ENCODE measurements at regions not wholly inside any gene's neighbourhood (a gene's known extent, or its start where the extent isn't known, plus 50 kb on each side); places are given as distances from the start of the nearest gene placed in this dataset.
"Not testable (repeated sequence)": the region's sequence is repeated elsewhere in the genome, so short reads cannot be mapped to it uniquely, and the experiment has no call there.

GRCh38 chr9:66264786-66265185, 527.8 kb downstream of the FOXD4L4 start:
- H3K4me3 ChIP-seq (ENCODE audit: low read depth in 1 of 2, low read length in 1 of 2); H3K9me3 ChIP-seq; H3K27ac ChIP-seq; H3K4me1 ChIP-seq (ENCODE audit: control insufficient read depth in 1 of 2, insufficient read depth in 1 of 2, low read depth in 1 of 2, low read length in 1 of 2); H3K36me3 ChIP-seq; H3K27me3 ChIP-seq: not testable (repeated sequence)

GRCh38 chr9:66266202-66266601, 529.3 kb downstream of the FOXD4L4 start:
- H3K27me3 ChIP-seq; H3K9me3 ChIP-seq; H3K4me3 ChIP-seq (ENCODE audit: low read depth in 1 of 2, low read length in 1 of 2); H3K27ac ChIP-seq; H3K4me1 ChIP-seq (ENCODE audit: control insufficient read depth in 1 of 2, insufficient read depth in 1 of 2, low read depth in 1 of 2, low read length in 1 of 2); H3K36me3 ChIP-seq: not testable (repeated sequence)

- H3K27ac ChIP-seq; H3K4me3 ChIP-seq (ENCODE audit: low read depth in 1 of 2, low read length in 1 of 2); H3K9me3 ChIP-seq; H3K4me1 ChIP-seq (ENCODE audit: control insufficient read depth in 1 of 2, insufficient read depth in 1 of 2, low read depth in 1 of 2, low read length in 1 of 2); H3K36me3 ChIP-seq; H3K27me3 ChIP-seq: not testable (repeated sequence)
Measured at GRCh38 chr9:66266856-66267430, 530.0 kb downstream of the FOXD4L4 start.

- H3K4me3 ChIP-seq (ENCODE audit: low read depth in 1 of 2, low read length in 1 of 2); H3K9me3 ChIP-seq; H3K27ac ChIP-seq; H3K27me3 ChIP-seq; H3K4me1 ChIP-seq (ENCODE audit: control insufficient read depth in 1 of 2, insufficient read depth in 1 of 2, low read depth in 1 of 2, low read length in 1 of 2); H3K36me3 ChIP-seq: not testable (repeated sequence)
Measured at GRCh38 chr9:66267684-66268083, 530.7 kb downstream of the FOXD4L4 start.

GRCh38 chr9:66269024-66269423, 532.1 kb downstream of the FOXD4L4 start:
- not testable (repeated sequence) for H3K4me1 ChIP-seq (ENCODE audit: control insufficient read depth in 1 of 2, insufficient read depth in 1 of 2, low read depth in 1 of 2, low read length in 1 of 2); H3K27me3 ChIP-seq; H3K27ac ChIP-seq; H3K36me3 ChIP-seq; H3K4me3 ChIP-seq (ENCODE audit: low read depth in 1 of 2, low read length in 1 of 2); H3K9me3 ChIP-seq

GRCh38 chr9:66269783-66270182, 532.8 kb downstream of the FOXD4L4 start:
- H3K4me3 ChIP-seq (ENCODE audit: low read depth in 1 of 2, low read length in 1 of 2), result peak overlapping the region; percentile 51 to 61
- H3K27ac ChIP-seq; H3K4me1 ChIP-seq (ENCODE audit: control insufficient read depth in 1 of 2, insufficient read depth in 1 of 2, low read depth in 1 of 2, low read length in 1 of 2); H3K9me3 ChIP-seq; H3K27me3 ChIP-seq; H3K36me3 ChIP-seq: not testable (repeated sequence)

GRCh38 chr9:66278809-66279208, 541.9 kb downstream of the FOXD4L4 start:
- H3K4me3 ChIP-seq (ENCODE audit: low read depth in 1 of 2, low read length in 1 of 2); H3K27ac ChIP-seq; H3K36me3 ChIP-seq; H3K27me3 ChIP-seq; H3K9me3 ChIP-seq; H3K4me1 ChIP-seq (ENCODE audit: control insufficient read depth in 1 of 2, insufficient read depth in 1 of 2, low read depth in 1 of 2, low read length in 1 of 2): not testable (repeated sequence)
